ENCODE measurements at regions not wholly inside any gene's neighbourhood (a gene's known extent, or its start where the extent isn't known, plus 50 kb on each side); places are given as distances from the start of the nearest gene placed in this dataset.

DNA sequence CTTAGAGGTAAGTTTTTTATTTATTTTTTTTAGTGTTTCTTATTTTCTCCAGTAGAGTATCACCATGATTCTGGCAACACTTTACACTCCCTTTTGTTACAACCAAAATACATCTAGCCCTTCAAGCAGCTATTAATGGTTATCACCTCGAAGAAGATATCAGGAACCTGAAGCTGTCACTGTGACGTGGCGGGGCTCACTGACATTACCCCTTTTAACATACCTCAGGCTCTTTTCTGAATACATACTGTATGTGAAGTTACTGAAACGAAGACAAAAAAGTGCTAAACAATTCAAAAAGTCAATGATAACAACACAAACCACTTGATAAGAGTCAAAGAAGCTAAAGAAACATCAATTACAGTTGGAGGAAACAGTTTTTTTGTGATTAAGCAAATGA, 1218.7 kb downstream of the EFNB2 start:
- no peak for DNase-seq (ENCODE audit: low read depth, low spot score)
- Histone ChIP-seq H3K4me1 (ENCODE audit: control insufficient read depth, insufficient read depth, low read length) (no peaks in the 10 kb centered on the region), H3K36me3 (ENCODE audit: control insufficient read depth, insufficient read depth, low read length) (no peaks in the 10 kb centered on the region), H3K4me3 (ENCODE audit: low read length) (no peak overlapping the region), H3K27me3 (ENCODE audit: control insufficient read depth, insufficient read depth, low read length) (no peaks in the 10 kb centered on the region), H3K9me3 (ENCODE audit: control insufficient read depth, insufficient read depth, low read length) (no peaks in the 10 kb centered on the region; the same call in 1 of the 2 replicates), H3K27ac (ENCODE audit: low read length) (no peak overlapping the region)
- no CpG with 5 or more reads among the region's 4 CpGs for WGBS (ENCODE audit: insufficient coverage, insufficient read length)

GRCh38 chr13:105312906-105313305, 1222.6 kb downstream of the EFNB2 start:
- Histone ChIP-seq H3K4me1 (ENCODE audit: control insufficient read depth, insufficient read depth, low read length) (no peaks in the 10 kb centered on the region), H3K27me3 (ENCODE audit: control insufficient read depth, insufficient read depth, low read length) (no peaks in the 10 kb centered on the region), H3K4me3 (ENCODE audit: low read length) (no peak overlapping the region), H3K9me3 (ENCODE audit: control insufficient read depth, insufficient read depth, low read length) (no peaks in the 10 kb centered on the region; the same call in 1 of the 2 replicates), H3K36me3 (ENCODE audit: control insufficient read depth, insufficient read depth, low read length) (no peaks in the 10 kb centered on the region), H3K27ac (ENCODE audit: low read length) (no peak overlapping the region)
- no peak for DNase-seq (ENCODE audit: low read depth, low spot score)
- WGBS (ENCODE audit: insufficient coverage, insufficient read length): no CpG with 5 or more reads among the region's 2 CpGs

- Histone ChIP-seq H3K9me3 (ENCODE audit: control insufficient read depth, insufficient read depth, low read length) (no peaks in the 10 kb centered on the region; the same call in 1 of the 2 replicates), H3K4me1 (ENCODE audit: control insufficient read depth, insufficient read depth, low read length) (no peaks in the 10 kb centered on the region), H3K27me3 (ENCODE audit: control insufficient read depth, insufficient read depth, low read length) (no peaks in the 10 kb centered on the region), H3K27ac (ENCODE audit: low read length) (no peak overlapping the region), H3K36me3 (ENCODE audit: control insufficient read depth, insufficient read depth, low read length) (no peaks in the 10 kb centered on the region), H3K4me3 (ENCODE audit: low read length) (no peak overlapping the region)
- WGBS (ENCODE audit: insufficient coverage, insufficient read length): no CpG with 5 or more reads among the region's 4 CpGs
- no peak for DNase-seq (ENCODE audit: low read depth, low spot score)
These were observed 1224.4 kb downstream of the EFNB2 start for GRCh38 chr13:105311094-105311493.

DNA sequence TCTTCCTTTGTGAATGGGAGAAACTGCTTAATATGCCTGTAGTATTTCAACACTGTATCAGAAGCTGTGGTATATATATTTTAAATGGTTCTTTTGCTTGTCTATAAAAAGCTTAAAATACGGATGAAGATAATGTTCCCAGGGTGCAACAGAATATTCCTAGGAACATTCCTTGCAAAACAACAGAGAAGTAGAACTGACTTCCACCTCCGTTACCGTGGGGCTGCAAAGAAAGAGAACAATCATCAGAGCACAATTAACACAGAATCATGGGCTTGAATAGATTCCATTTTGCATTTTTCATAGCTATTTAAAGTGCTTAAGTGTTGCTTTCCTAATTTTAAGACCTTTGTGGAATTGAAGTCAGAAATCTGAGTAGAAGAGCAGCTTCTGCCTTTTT, 1227.7 kb downstream of the EFNB2 start:
- no CpG with 5 or more reads among the region's 3 CpGs for WGBS (ENCODE audit: insufficient coverage, insufficient read length)
- H3K4me3 ChIP-seq (ENCODE audit: low read length): no peak overlapping the region
- no peaks in the 10 kb centered on the region for H3K36me3 ChIP-seq (ENCODE audit: control insufficient read depth, insufficient read depth, low read length)
- H3K27ac ChIP-seq (ENCODE audit: low read length): no peak overlapping the region
- no peaks in the 10 kb centered on the region for H3K27me3 ChIP-seq (ENCODE audit: control insufficient read depth, insufficient read depth, low read length)
- H3K9me3 ChIP-seq (ENCODE audit: control insufficient read depth, insufficient read depth, low read length): no peaks in the 10 kb centered on the region
- H3K4me1 ChIP-seq (ENCODE audit: control insufficient read depth, insufficient read depth, low read length): no peaks in the 10 kb centered on the region
- DNase-seq (ENCODE audit: low read depth, low spot score): no peak

GRCh38 chr13:105297839-105298238, 1237.6 kb downstream of the EFNB2 start:
- no peaks in the 10 kb centered on the region for H3K4me1 ChIP-seq (ENCODE audit: control insufficient read depth, insufficient read depth, low read length)
- H3K4me3 ChIP-seq (ENCODE audit: low read length): no peak overlapping the region
- no peaks in the 10 kb centered on the region for H3K36me3 ChIP-seq (ENCODE audit: control insufficient read depth, insufficient read depth, low read length)
- no peaks in the 10 kb centered on the region for H3K27me3 ChIP-seq (ENCODE audit: control insufficient read depth, insufficient read depth, low read length)
- H3K27ac ChIP-seq (ENCODE audit: low read length): no peak overlapping the region
- no CpG with 5 or more reads among the region's 7 CpGs for WGBS (ENCODE audit: insufficient coverage, insufficient read length)
- no peak for DNase-seq (ENCODE audit: low read depth, low spot score)
- no peaks in the 10 kb centered on the region for H3K9me3 ChIP-seq (ENCODE audit: control insufficient read depth, insufficient read depth, low read length)

DNA sequence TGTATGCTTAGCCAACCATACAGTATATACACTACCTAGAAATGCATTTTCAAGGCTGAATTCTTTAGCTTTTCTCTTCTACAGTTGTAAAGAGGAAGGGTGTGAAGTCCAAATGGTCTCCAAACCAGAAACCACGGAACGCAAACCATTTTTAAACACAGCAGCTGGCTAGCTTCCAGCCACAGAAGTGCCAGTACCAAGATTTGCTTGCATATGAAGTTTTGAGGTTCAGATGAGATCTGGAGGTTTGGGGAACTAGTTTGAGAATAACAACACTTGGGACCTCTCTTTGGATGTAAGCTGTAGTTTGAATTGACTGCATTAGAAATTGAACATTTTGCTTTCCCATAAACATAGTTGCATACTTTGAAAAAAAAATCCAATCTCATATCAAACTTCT, 1243.5 kb downstream of the EFNB2 start:
- DNase-seq (ENCODE audit: low read depth, low spot score): no peak
- Histone ChIP-seq H3K4me3 (ENCODE audit: low read length) (no peak overlapping the region), H3K27ac (ENCODE audit: low read length) (no peak overlapping the region), H3K36me3 (ENCODE audit: control insufficient read depth, insufficient read depth, low read length) (no peaks in the 10 kb centered on the region), H3K27me3 (ENCODE audit: control insufficient read depth, insufficient read depth, low read length) (no peaks in the 10 kb centered on the region), H3K4me1 (ENCODE audit: control insufficient read depth, insufficient read depth, low read length) (no peaks in the 10 kb centered on the region), H3K9me3 (ENCODE audit: control insufficient read depth, insufficient read depth, low read length) (no peaks in the 10 kb centered on the region)
- WGBS (ENCODE audit: insufficient coverage, insufficient read length): no CpG with 5 or more reads among the region's 2 CpGs

GRCh38 chr13:105290596-105290995, 1244.9 kb downstream of the EFNB2 start:
- no peaks in the 10 kb centered on the region for H3K36me3 ChIP-seq (ENCODE audit: control insufficient read depth, insufficient read depth, low read length)
- H3K27ac ChIP-seq (ENCODE audit: low read length): no peak overlapping the region
- H3K9me3 ChIP-seq (ENCODE audit: control insufficient read depth, insufficient read depth, low read length): no peaks in the 10 kb centered on the region
- H3K4me1 ChIP-seq (ENCODE audit: control insufficient read depth, insufficient read depth, low read length): no peaks in the 10 kb centered on the region
- H3K4me3 ChIP-seq (ENCODE audit: low read length): no peak overlapping the region
- WGBS (ENCODE audit: insufficient coverage, insufficient read length): no CpG with 5 or more reads among the region's 1 CpG
- H3K27me3 ChIP-seq (ENCODE audit: control insufficient read depth, insufficient read depth, low read length): no peaks in the 10 kb centered on the region
- no peak for DNase-seq (ENCODE audit: low read depth, low spot score)

- WGBS (ENCODE audit: insufficient coverage, insufficient read length): no CpG with 5 or more reads among the region's 2 CpGs
- Histone ChIP-seq H3K27ac (ENCODE audit: low read length) (no peak overlapping the region), H3K36me3 (ENCODE audit: control insufficient read depth, insufficient read depth, low read length) (no peaks in the 10 kb centered on the region), H3K27me3 (ENCODE audit: control insufficient read depth, insufficient read depth, low read length) (no peaks in the 10 kb centered on the region), H3K4me1 (ENCODE audit: control insufficient read depth, insufficient read depth, low read length) (peaks cover 12% of the 10 kb centered on the region; the same call in 1 of the 2 replicates), H3K4me3 (ENCODE audit: low read length) (no peak overlapping the region), H3K9me3 (ENCODE audit: control insufficient read depth, insufficient read depth, low read length) (no peaks in the 10 kb centered on the region)
- DNase-seq (ENCODE audit: low read depth, low spot score): no peak
These were observed 1249.9 kb downstream of the EFNB2 start for GRCh38 chr13:105285526-105285925.

DNA sequence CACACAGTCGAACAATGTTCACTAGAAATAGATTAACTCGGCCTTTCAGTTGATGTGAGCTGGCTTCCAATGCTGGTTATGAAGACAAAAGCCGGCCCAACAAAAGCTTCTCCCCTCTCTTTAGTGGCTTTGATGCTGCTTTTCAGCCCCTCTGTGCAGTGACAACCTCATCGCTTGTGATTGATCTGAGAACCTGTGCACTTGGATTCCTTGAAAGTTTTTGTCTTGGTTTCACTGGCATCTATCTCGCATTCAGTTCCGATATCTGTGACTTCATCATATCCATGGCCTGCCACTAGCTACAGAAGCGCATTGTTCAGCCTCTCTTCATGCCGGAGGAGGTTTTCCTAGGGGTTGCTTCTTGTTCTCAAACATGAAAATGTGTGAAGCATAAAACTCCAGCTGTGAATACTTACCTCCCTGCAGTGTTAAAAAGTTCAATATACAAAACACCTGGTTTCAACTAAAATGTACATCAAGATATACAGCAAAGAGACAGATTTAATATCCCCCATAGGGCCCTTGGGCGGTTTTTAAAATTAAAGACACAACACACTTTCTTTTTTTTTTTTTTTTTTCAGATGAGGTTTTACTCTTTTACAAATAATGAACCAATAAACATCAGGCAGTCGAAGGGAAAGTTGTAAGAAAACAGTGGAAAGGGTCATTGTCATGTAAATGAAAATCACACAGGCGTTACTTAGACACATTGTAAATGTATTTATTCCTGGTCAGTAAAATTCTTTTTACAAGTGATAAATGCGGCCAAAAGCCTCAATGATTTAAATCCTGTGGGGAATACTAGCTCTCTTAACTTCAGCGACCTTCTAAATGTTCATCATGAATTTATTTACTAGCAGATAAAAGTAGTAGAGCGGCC, 1252.8 kb downstream of the EFNB2 start:
- Histone ChIP-seq H3K36me3 (ENCODE audit: control insufficient read depth, insufficient read depth, low read length) (no peaks in the 10 kb centered on the region), H3K9me3 (ENCODE audit: control insufficient read depth, insufficient read depth, low read length) (no peaks in the 10 kb centered on the region), H3K27me3 (ENCODE audit: control insufficient read depth, insufficient read depth, low read length) (no peaks in the 10 kb centered on the region), H3K27ac (ENCODE audit: low read length) (no peak overlapping the region), H3K4me1 (ENCODE audit: control insufficient read depth, insufficient read depth, low read length) (peaks cover 16% of the 10 kb centered on the region; the same call in 1 of the 2 replicates), H3K4me3 (ENCODE audit: low read length) (no peak overlapping the region)
- WGBS (ENCODE audit: insufficient coverage, insufficient read length): no CpG with 5 or more reads among the region's 14 CpGs
- no peak for DNase-seq (ENCODE audit: low read depth, low spot score)

DNA sequence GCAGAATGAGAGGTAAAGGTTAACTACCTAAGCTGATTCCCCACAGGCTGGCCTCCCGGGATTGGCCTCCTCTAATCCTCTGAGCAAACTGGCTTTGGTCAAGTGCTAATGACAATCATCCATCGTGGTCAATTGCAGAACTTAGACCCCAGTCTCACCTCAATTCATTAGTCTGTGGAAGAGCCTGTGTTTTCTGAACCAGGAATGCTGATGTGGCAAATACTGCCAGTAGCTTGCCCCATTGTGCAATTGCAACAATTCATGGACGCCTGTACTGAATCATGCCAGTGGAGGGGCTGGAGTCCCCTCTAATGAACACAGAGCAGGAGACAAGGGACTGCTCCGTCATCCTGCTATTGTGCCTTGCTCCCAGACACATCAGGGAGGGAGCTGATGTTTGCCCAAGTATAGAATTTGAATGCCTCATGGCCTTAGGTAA, 1256.5 kb downstream of the EFNB2 start:
- Histone ChIP-seq H3K9me3 (ENCODE audit: control insufficient read depth, insufficient read depth, low read length) (no peaks in the 10 kb centered on the region), H3K27ac (ENCODE audit: low read length) (no peak overlapping the region), H3K27me3 (ENCODE audit: control insufficient read depth, insufficient read depth, low read length) (no peaks in the 10 kb centered on the region), H3K4me3 (ENCODE audit: low read length) (no peak overlapping the region), H3K36me3 (ENCODE audit: control insufficient read depth, insufficient read depth, low read length) (no peaks in the 10 kb centered on the region), H3K4me1 (ENCODE audit: control insufficient read depth, insufficient read depth, low read length) (peaks cover 16% of the 10 kb centered on the region; the same call in 1 of the 2 replicates)
- no peak for DNase-seq (ENCODE audit: low read depth, low spot score)
- WGBS (ENCODE audit: insufficient coverage, insufficient read length): no CpG with 5 or more reads among the region's 4 CpGs

DNA sequence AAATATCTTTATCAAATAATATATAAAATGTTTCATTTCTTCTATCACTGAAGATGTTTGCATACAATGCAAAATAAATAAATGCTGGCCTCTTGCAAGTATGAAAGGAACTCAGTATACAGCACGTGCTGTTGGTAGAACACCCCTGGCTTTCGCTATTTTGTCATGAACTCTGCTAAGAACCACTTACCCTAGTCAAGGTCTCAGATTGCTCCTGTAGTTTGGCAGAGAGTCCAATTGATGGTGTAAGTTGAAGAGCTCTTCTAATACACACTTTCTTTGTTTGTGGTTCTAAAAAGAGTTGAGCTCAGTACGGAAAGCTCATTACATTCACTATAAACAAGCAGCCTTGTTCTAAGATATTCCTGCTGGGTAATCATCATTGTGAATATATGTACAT, 1258.9 kb downstream of the EFNB2 start:
- Histone ChIP-seq H3K27ac (ENCODE audit: low read length) (no peak overlapping the region), H3K4me3 (ENCODE audit: low read length) (no peak overlapping the region), H3K9me3 (ENCODE audit: control insufficient read depth, insufficient read depth, low read length) (no peaks in the 10 kb centered on the region), H3K4me1 (ENCODE audit: control insufficient read depth, insufficient read depth, low read length) (peaks cover 7% of the 10 kb centered on the region; the same call in 1 of the 2 replicates), H3K27me3 (ENCODE audit: control insufficient read depth, insufficient read depth, low read length) (no peaks in the 10 kb centered on the region), H3K36me3 (ENCODE audit: control insufficient read depth, insufficient read depth, low read length) (no peaks in the 10 kb centered on the region; the same call in 1 of the 2 replicates)
- DNase-seq (ENCODE audit: low read depth, low spot score): no peak
- WGBS (ENCODE audit: insufficient coverage, insufficient read length): no CpG with 5 or more reads among the region's 3 CpGs

All from iPS DF 6.9 (cell line).